ENCODE measurements at regions not wholly inside any gene's neighbourhood (a gene's known extent, or its start where the extent isn't known, plus 50 kb on each side); places are given as distances from the start of the nearest gene placed in this dataset.
"Not testable (repeated sequence)": the region's sequence is repeated elsewhere in the genome, so short reads cannot be mapped to it uniquely, and the experiment has no call there.

- TF ChIP-seq, protein P1, sequence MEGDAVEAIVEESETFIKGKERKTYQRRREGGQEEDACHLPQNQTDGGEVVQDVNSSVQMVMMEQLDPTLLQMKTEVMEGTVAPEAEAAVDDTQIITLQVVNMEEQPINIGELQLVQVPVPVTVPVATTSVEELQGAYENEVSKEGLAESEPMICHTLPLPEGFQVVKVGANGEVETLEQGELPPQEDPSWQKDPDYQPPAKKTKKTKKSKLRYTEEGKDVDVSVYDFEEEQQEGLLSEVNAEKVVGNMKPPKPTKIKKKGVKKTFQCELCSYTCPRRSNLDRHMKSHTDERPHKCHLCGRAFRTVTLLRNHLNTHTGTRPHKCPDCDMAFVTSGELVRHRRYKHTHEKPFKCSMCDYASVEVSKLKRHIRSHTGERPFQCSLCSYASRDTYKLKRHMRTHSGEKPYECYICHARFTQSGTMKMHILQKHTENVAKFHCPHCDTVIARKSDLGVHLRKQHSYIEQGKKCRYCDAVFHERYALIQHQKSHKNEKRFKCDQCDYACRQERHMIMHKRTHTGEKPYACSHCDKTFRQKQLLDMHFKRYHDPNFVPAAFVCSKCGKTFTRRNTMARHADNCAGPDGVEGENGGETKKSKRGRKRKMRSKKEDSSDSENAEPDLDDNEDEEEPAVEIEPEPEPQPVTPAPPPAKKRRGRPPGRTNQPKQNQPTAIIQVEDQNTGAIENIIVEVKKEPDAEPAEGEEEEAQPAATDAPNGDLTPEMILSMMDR (IDR thresholded peaks at IDR 0.05): no peak
- Histone ChIP-seq H3K27ac (no peak overlapping the region), H3K9me3 (peaks cover 0 to 18% of the 10 kb centered on the region in 2 donors), H3K27me3 (no peaks in the 10 kb centered on the region), H3K36me3 (no peaks in the 10 kb centered on the region), H3K4me1 (no peaks in the 10 kb centered on the region), H3K4me3 (no peak overlapping the region)
- DNase-seq (ENCODE audit: low spot score): no peak
Measured at GRCh38 chr10:63972949-63973827, 452.0 kb downstream of the REEP3 start.

DNA sequence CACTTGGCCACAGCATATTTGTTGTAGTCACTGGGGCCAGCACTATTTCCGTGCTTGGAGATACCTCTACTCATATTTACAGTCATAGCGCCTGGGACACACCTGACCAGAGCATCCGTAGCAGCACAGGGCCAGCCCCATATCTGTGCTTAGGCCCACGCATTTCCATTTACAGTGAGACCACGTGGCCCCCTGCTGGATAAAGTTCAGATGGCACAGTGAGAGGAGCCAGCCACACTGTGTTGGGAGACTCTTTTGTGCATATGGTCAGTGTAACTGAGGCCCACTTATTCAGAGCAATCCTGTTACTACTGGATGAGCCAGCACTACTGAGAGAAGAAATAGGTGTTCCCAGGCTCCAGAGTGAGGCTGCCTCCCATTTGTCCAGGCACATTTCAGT lies 455.3 kb downstream of the REEP3 start:
- no peak overlapping the region for H3K27ac ChIP-seq

DNA sequence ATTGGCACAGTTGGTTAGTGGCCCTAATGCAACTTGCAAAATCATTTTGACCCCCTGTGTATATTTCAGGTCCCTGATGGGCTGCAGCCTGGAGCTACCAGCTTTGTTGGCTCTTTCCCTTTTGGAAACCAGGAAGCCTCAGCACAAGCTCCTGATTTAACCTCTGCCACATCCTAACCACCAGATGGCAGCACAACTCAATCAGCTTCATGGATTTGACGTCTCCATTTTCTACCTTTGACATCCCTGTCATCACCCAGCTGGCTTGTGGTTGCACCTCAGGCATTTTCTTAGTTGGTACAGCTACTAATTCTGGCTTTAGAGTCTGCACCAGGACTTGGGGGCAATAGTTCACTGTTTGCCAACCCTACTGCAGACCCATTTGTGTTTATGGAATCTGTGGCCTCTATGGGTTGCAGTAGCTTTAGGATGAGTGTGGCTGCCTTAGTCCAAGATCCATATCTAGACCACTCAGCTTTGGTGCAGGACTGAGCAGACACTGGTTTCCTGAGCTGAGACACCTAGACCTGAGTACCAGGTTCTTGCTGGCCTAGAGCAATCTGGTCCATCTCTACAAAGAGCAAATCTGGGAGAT lies 456.2 kb downstream of the REEP3 start:
- H3K9me3 ChIP-seq: no peaks in the 10 kb centered on the region
- no peaks in the 10 kb centered on the region for H3K27me3 ChIP-seq
- no peaks in the 10 kb centered on the region for H3K36me3 ChIP-seq
- TF ChIP-seq, protein P1 (IDR thresholded peaks at IDR 0.05): peak; percentile 33 to 60
- no peaks in the 10 kb centered on the region for H3K4me1 ChIP-seq
- DNase-seq (ENCODE audit: low spot score): no peak
- H3K27ac ChIP-seq: no peak overlapping the region
- H3K4me3 ChIP-seq: no peak overlapping the region

More for the DNA sequence above, 455.3 kb downstream of the REEP3 start:
- H3K4me1 ChIP-seq: no peaks in the 10 kb centered on the region
- H3K9me3 ChIP-seq: no peaks in the 10 kb centered on the region
- H3K4me3 ChIP-seq: no peak overlapping the region
- no peaks in the 10 kb centered on the region for H3K36me3 ChIP-seq
- H3K27me3 ChIP-seq: no peaks in the 10 kb centered on the region
- no peak for DNase-seq (ENCODE audit: low spot score)
- TF ChIP-seq, protein P1 (IDR thresholded peaks at IDR 0.05): peak in 1 of 2 donors; percentile 57

DNA sequence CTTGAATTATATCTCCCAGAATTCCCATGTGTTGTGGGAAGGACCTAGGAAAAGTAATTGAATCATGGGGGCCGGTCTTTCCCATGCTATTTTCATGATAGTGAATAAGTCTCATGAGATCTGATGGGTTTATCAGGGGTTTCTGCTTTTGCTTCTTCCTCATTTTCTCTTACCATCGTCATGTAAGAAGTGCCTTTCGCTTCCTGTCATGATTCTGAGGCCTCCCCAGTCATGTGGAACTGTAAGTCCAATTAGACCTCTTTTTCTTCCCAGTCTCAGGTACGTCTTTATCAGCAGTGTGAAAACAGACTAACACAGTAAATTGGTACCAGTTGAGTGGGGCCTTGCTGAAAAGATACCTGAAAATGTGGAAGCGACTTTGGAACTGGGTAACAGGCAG lies 459.7 kb downstream of the REEP3 start:
- not testable (repeated sequence) for H3K9me3 ChIP-seq; DNase-seq (ENCODE audit: low spot score); H3K27ac ChIP-seq; H3K4me1 ChIP-seq; H3K27me3 ChIP-seq; H3K4me3 ChIP-seq; H3K36me3 ChIP-seq

- H3K27ac ChIP-seq; DNase-seq (ENCODE audit: low spot score); H3K4me3 ChIP-seq; H3K36me3 ChIP-seq; H3K27me3 ChIP-seq; H3K4me1 ChIP-seq; H3K9me3 ChIP-seq: not testable (repeated sequence)
Measured at GRCh38 chr10:63984061-63984460, 462.9 kb downstream of the REEP3 start.

DNA sequence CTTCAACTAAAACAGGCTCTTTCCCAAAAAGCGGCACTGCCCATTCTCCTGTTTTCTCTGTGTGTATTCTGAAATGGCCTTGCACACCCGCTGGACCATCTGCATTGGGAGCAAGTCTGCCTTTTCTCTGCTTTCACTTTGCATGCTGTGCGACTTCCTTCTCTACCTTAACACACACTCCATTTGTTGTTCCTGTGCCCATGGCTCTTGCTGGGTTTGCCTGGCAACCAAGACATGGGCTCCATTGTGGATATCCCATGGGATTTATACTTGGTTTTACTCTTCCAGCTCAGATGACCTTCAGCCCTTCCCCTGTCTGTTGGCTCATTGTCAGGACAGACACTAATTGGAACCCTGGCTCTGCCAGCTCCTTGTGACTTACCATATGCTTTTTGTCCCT lies 465.3 kb downstream of the REEP3 start:
- H3K27me3 ChIP-seq: no peaks in the 10 kb centered on the region
- TF ChIP-seq, protein P1 (IDR thresholded peaks at IDR 0.05): no peak

More for the DNA sequence above, 465.3 kb downstream of the REEP3 start:
- H3K9me3 ChIP-seq: no peaks in the 10 kb centered on the region
- H3K27ac ChIP-seq: no peak overlapping the region
- no peaks in the 10 kb centered on the region for H3K4me1 ChIP-seq
- no peak for DNase-seq (ENCODE audit: low spot score)
- no peak overlapping the region for H3K4me3 ChIP-seq
- H3K36me3 ChIP-seq: no peaks in the 10 kb centered on the region
